Smooth muscle cell (in vitro differentiated cells): ENCODE measurements at regions not wholly inside any gene's neighbourhood (a gene's known extent, or its start where the extent isn't known, plus 50 kb on each side); places are given as distances from the start of the nearest gene placed in this dataset.

Source experiments
- DNase-seq: peaks from one replicate; lab custom pipeline; 2025; ENCODE audit not compliant: unreplicated experiment; lab: John Stamatoyannopoulos, UW
- H2AFZ ChIP-seq: fragments of 200-600 bp; sonication (generic); 2 replicates; pipeline ENCODE4 v1.6.0; 2016; ENCODE audit warnings: antibody characterized with exemption, low read depth, mild to moderate bottlenecking
- H3F3A ChIP-seq: fragments of 200-600 bp; sonication (generic); 2 replicates; pipeline ENCODE4 v1.6.0; 2017; ENCODE audit warnings: antibody characterized with exemption, low read depth
- H3K27ac ChIP-seq: fragments of 200-600 bp; sonication (generic); 2 replicates; pipeline ENCODE4 v1.5.1; 2016; ENCODE audit warnings: low read depth, mild to moderate bottlenecking
- H3K27me3 ChIP-seq: fragments of 200-600 bp; sonication (generic); 2 replicates; pipeline ENCODE4 v1.6.1; 2016; ENCODE audit warnings: low read depth, mild to moderate bottlenecking
- H3K36me3 ChIP-seq: fragments of 200-600 bp; sonication (generic); 2 replicates; pipeline ENCODE4 v1.5.1; 2016; ENCODE audit warnings: low read depth
- H3K4me1 ChIP-seq: fragments of 200-600 bp; sonication (generic); 2 replicates; pipeline ENCODE4 v1.5.1; 2016; ENCODE audit warnings: low read depth
- H3K4me2 ChIP-seq: fragments of 200-600 bp; sonication (generic); 2 replicates; pipeline ENCODE4 v1.6.0; 2016; ENCODE audit warnings: mild to moderate bottlenecking
- H3K4me3 ChIP-seq: fragments of 200-600 bp; sonication (generic); 2 replicates; pipeline ENCODE4 v1.5.1; 2016; ENCODE audit warnings: mild to moderate bottlenecking
- H3K79me2 ChIP-seq: fragments of 200-600 bp; sonication (generic); 2 replicates; pipeline ENCODE4 v1.6.0; 2016; ENCODE audit warnings: low read depth, mild to moderate bottlenecking
- H3K9ac ChIP-seq: fragments of 200-600 bp; sonication (generic); 2 replicates; pipeline ENCODE4 v1.6.0; 2016; ENCODE audit warnings: low read depth
- H3K9me3 ChIP-seq: fragments of 200-600 bp; sonication (generic); replicated peaks from 2 replicates; pipeline ENCODE4 v1.5.1; 2016; ENCODE audit warnings: low read depth
- H4K20me1 ChIP-seq: fragments of 200-600 bp; sonication (generic); 2 replicates; pipeline ENCODE4 v1.6.0; 2016; ENCODE audit warnings: low read depth
- WGBS: methylation state at CpG from one replicate; pipeline ENCODE4 v1.1.7; 2016; ENCODE audit warnings: low lambda C conversion rate; 5-methylcytosine and 5-hydroxymethylcytosine counted together
- TF ChIP-seq, protein P1 (sequence below): fragments of 200-600 bp; sonication (generic); IDR thresholded peaks from 2 replicates; pipeline ENCODE4 v1.5.1; 2017; ENCODE audit warnings: borderline replicate concordance, mild to moderate bottlenecking, antibody characterized with exemption; ENCODE audit not compliant: insufficient read depth, poor library complexity, severe bottlenecking

DNA sequence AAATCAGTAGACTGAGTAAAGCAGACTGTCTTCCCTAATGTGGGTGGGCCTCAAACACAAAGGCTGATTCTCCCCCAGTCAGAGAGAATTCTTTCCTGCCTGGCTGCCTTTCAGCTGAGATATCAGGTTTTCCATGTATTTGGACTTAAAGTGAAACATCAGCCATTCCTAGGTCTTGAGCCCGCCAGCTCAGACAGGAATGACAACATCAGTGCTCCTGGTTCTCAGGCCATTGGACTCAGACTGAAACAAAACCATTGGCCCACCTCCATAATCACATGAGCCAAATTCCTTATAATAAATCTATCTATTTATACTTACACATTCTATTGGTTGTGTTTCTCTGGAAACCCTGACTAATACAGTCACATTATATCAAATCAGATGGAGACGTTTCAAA is 56.7 kb upstream of the CLPB start:
- Histone ChIP-seq H2AFZ (no peak overlapping the region), H3K27ac (no peak overlapping the region), H3F3A (peaks cover 10% of the 10 kb centered on the region), H3K36me3 (no peaks in the 10 kb centered on the region), H3K9ac (no peak overlapping the region), H3K27me3 (no peaks in the 10 kb centered on the region), H3K4me3 (no peak overlapping the region), H3K9me3 (no peaks in the 10 kb centered on the region), H3K4me1 (no peaks in the 10 kb centered on the region), H3K4me2 (no peak overlapping the region), H3K79me2 (no peaks in the 10 kb centered on the region), H4K20me1 (peaks cover 4% of the 10 kb centered on the region)
- TF ChIP-seq, protein P1, sequence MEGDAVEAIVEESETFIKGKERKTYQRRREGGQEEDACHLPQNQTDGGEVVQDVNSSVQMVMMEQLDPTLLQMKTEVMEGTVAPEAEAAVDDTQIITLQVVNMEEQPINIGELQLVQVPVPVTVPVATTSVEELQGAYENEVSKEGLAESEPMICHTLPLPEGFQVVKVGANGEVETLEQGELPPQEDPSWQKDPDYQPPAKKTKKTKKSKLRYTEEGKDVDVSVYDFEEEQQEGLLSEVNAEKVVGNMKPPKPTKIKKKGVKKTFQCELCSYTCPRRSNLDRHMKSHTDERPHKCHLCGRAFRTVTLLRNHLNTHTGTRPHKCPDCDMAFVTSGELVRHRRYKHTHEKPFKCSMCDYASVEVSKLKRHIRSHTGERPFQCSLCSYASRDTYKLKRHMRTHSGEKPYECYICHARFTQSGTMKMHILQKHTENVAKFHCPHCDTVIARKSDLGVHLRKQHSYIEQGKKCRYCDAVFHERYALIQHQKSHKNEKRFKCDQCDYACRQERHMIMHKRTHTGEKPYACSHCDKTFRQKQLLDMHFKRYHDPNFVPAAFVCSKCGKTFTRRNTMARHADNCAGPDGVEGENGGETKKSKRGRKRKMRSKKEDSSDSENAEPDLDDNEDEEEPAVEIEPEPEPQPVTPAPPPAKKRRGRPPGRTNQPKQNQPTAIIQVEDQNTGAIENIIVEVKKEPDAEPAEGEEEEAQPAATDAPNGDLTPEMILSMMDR = no peak
- whole genome bisulfite sequencing = 64% methylated on average over 2 of the region's 2 CpGs
- no peak for DNase-seq
